Neural cell (in vitro differentiated cells): ENCODE measurements at regions not wholly inside any gene's neighbourhood (a gene's known extent, or its start where the extent isn't known, plus 50 kb on each side); places are given as distances from the start of the nearest gene placed in this dataset.

Source experiments
- CTCF ChIP-seq: fragments of 450-650 bp; IDR thresholded peaks from 2 replicates; pipeline ENCODE4 v1.5.1; 2014; ENCODE audit warnings: antibody characterized with exemption, mild to moderate bottlenecking, moderate library complexity; ENCODE audit not compliant: poor library complexity, severe bottlenecking
- EP300 ChIP-seq: fragments of 450-650 bp; conservative IDR thresholded peaks from 2 replicates; pipeline ENCODE4 v1.6.1; 2014; ENCODE audit warnings: antibody characterized with exemption, mild to moderate bottlenecking, moderate library complexity; ENCODE audit not compliant: poor library complexity, severe bottlenecking
- EZH2 ChIP-seq: fragments of 200-600, 300-800 bp; shearing (Covaris generic), sonication (generic); IDR thresholded peaks from 2 replicates; pipeline ENCODE4 v1.6.1; 2014; ENCODE audit warnings: antibody characterized with exemption, low read length, borderline replicate concordance, mild to moderate bottlenecking; ENCODE audit not compliant: insufficient read depth, poor library complexity, severe bottlenecking
- POLR2AphosphoS5 ChIP-seq: IDR thresholded peaks from 2 replicates; pipeline ENCODE4 v1.6.1; 2012
- RAD21 ChIP-seq: fragments of 450-650 bp; conservative IDR thresholded peaks from 2 replicates; pipeline ENCODE4 v1.6.1; 2014; ENCODE audit warnings: antibody characterized with exemption, mild to moderate bottlenecking, moderate library complexity
- REST ChIP-seq: IDR thresholded peaks from 2 replicates; pipeline ENCODE4 v1.6.1; 2012; ENCODE audit warnings: borderline replicate concordance
- SMC3 ChIP-seq: fragments of 450-650 bp; conservative IDR thresholded peaks from 2 replicates; pipeline ENCODE4 v1.6.1; 2014; ENCODE audit warnings: antibody characterized with exemption, mild to moderate bottlenecking, moderate library complexity; ENCODE audit not compliant: poor library complexity
- TAF1 ChIP-seq: IDR thresholded peaks from 2 replicates; pipeline ENCODE4 v1.6.1; 2012; ENCODE audit warnings: low read depth

GRCh38 chr10:94155722-94156271, 162.1 kb downstream of the PLCE1 start:
- TF ChIP-seq CTCF, result no peak
- TF ChIP-seq POLR2AphosphoS5, result no peak
- no peak for TF ChIP-seq TAF1
- no peak for TF ChIP-seq RAD21
- no peak for TF ChIP-seq EZH2
- no peak for TF ChIP-seq REST
- TF ChIP-seq EP300, result no peak
- no peak for TF ChIP-seq SMC3
